Anterior cingulate cortex (tissue), 58 donors: ENCODE measurements at regions not wholly inside any gene's neighbourhood (a gene's known extent, or its start where the extent isn't known, plus 50 kb on each side); places are given as distances from the start of the nearest gene placed in this dataset.
"Not testable (repeated sequence)": the region's sequence is repeated elsewhere in the genome, so short reads cannot be mapped to it uniquely, and the experiment has no call there.

Source experiments
- DNase-seq, 58 donors: peaks; one replicate each; lab custom pipeline; 2025; lab: John Stamatoyannopoulos, UW

GRCh38 chr2:44051593-44052347, 56.0 kb upstream of the LRPPRC start:
- no peak for DNase-seq

- no peak for DNase-seq
Measured at GRCh38 chr2:44052584-44052983, 56.8 kb upstream of the LRPPRC start.

- DNase-seq, result no peak
Measured at GRCh38 chr2:44053052-44053451, 57.3 kb upstream of the LRPPRC start.

- DNase-seq, result no peak
Measured at GRCh38 chr2:44053456-44053855, 57.7 kb upstream of the LRPPRC start.

- DNase-seq, result no peak
Measured at GRCh38 chr2:44055229-44055628, 59.4 kb upstream of the LRPPRC start.

GRCh38 chr2:44055664-44056063, 59.9 kb upstream of the LRPPRC start:
- no peak for DNase-seq

GRCh38 chr2:44056947-44057346, 61.2 kb upstream of the LRPPRC start:
- no peak for DNase-seq

- DNase-seq, result not testable (repeated sequence)
Measured at GRCh38 chr2:44060286-44060685, 64.5 kb upstream of the LRPPRC start.

GRCh38 chr2:44060990-44061389, 65.2 kb upstream of the LRPPRC start:
- DNase-seq, result no peak

GRCh38 chr2:44061469-44061868, 65.7 kb upstream of the LRPPRC start:
- DNase-seq, result no peak

GRCh38 chr2:44061876-44062275, 66.1 kb upstream of the LRPPRC start:
- DNase-seq, result no peak

- DNase-seq, result no peak
Measured at GRCh38 chr2:44063033-44063432, 67.2 kb upstream of the LRPPRC start.

GRCh38 chr2:44064281-44064680, 68.5 kb upstream of the LRPPRC start:
- DNase-seq, result not testable (repeated sequence)

GRCh38 chr2:44067012-44067790, 71.4 kb upstream of the LRPPRC start:
- not testable (repeated sequence) for DNase-seq

GRCh38 chr2:44067791-44068181, 72.0 kb upstream of the LRPPRC start:
- not testable (repeated sequence) for DNase-seq

- no peak for DNase-seq
Measured at GRCh38 chr2:44071454-44072046, 75.8 kb upstream of the LRPPRC start.

- DNase-seq, result not testable (repeated sequence)
Measured at GRCh38 chr2:44073667-44074066, 77.9 kb upstream of the LRPPRC start.

- DNase-seq, result not testable (repeated sequence)
Measured at GRCh38 chr2:44074795-44075194, 79.0 kb upstream of the LRPPRC start.

GRCh38 chr2:44075541-44075940, 79.8 kb upstream of the LRPPRC start:
- DNase-seq, result peak in 44 of 58 donors; percentile 5 to 88 (median 49)

GRCh38 chr2:44077942-44078511, 82.2 kb upstream of the LRPPRC start:
- DNase-seq, result no peak

GRCh38 chr2:44079686-44080085, 83.9 kb upstream of the LRPPRC start:
- DNase-seq, result no peak
